ENCODE measurements at regions not wholly inside any gene's neighbourhood (a gene's known extent, or its start where the extent isn't known, plus 50 kb on each side); places are given as distances from the start of the nearest gene placed in this dataset.

GRCh38 chr5:89690331-89690730 lies 719.2 kb downstream of the CETN3 start:
- TF ChIP-seq, protein P1, sequence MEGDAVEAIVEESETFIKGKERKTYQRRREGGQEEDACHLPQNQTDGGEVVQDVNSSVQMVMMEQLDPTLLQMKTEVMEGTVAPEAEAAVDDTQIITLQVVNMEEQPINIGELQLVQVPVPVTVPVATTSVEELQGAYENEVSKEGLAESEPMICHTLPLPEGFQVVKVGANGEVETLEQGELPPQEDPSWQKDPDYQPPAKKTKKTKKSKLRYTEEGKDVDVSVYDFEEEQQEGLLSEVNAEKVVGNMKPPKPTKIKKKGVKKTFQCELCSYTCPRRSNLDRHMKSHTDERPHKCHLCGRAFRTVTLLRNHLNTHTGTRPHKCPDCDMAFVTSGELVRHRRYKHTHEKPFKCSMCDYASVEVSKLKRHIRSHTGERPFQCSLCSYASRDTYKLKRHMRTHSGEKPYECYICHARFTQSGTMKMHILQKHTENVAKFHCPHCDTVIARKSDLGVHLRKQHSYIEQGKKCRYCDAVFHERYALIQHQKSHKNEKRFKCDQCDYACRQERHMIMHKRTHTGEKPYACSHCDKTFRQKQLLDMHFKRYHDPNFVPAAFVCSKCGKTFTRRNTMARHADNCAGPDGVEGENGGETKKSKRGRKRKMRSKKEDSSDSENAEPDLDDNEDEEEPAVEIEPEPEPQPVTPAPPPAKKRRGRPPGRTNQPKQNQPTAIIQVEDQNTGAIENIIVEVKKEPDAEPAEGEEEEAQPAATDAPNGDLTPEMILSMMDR (conservative IDR thresholded peaks at IDR 0.05; ENCODE audit: low read depth, low read length): no peak
- no peak for TF ChIP-seq EZH2 (IDR thresholded peaks at IDR 0.05; ENCODE audit: low read length, unreplicated experiment)
- no peak for TF ChIP-seq EZH2phosphoT487 (IDR thresholded peaks at IDR 0.05; ENCODE audit: borderline replicate concordance, low read length)

Data from PC-3 (cell line).